ENCODE measurements at regions not wholly inside any gene's neighbourhood (a gene's known extent, or its start where the extent isn't known, plus 50 kb on each side); places are given as distances from the start of the nearest gene placed in this dataset.

- 0 out of 2 replicates have a peak, but pooled peaks have one; percentile 70 for TF ChIP-seq PRDM2 (tag by site-specific recombination; IDR thresholded peaks at IDR 0.05; ENCODE audit: borderline replicate concordance)
- TF ChIP-seq ZNF366 (tag by site-specific recombination; conservative IDR thresholded peaks at IDR 0.05): peak; percentile 99
- no peak for TF ChIP-seq KLF8 (tag by site-specific recombination; IDR thresholded peaks at IDR 0.05)
- no peak for TF ChIP-seq BCL6B (tag by site-specific recombination; IDR thresholded peaks at IDR 0.05)
- TF ChIP-seq TSHZ1 (tag by site-specific recombination; IDR thresholded peaks at IDR 0.05; ENCODE audit: borderline replicate concordance): no peak
- no peak for TF ChIP-seq ZNF121 (tag by site-specific recombination; IDR thresholded peaks at IDR 0.05)
- TF ChIP-seq ZBTB17 (tag by site-specific recombination; IDR thresholded peaks at IDR 0.05): peak; percentile 99
- TF ChIP-seq ZNF544 (tag by site-specific recombination; IDR thresholded peaks at IDR 0.05): peak; percentile 25; the same call in 1 of the 2 replicates
These were observed 126.7 kb downstream of the URI1 start (continued) for GRCh38 chr19:30068528-30069395.

- POLR2A ChIA-PET: no interaction called here
- CTCF ChIA-PET: no interaction called here
- no peak for TF ChIP-seq ZNF596 (tag by site-specific recombination; IDR thresholded peaks at IDR 0.05)
- TF ChIP-seq ZNF335 (tag by site-specific recombination; conservative IDR thresholded peaks at IDR 0.05): peak; percentile 52
- peak; percentile 27; the same call in 1 of the 2 replicates for TF ChIP-seq ZNF366 (tag by site-specific recombination; conservative IDR thresholded peaks at IDR 0.05)
- TF ChIP-seq ZBTB44 (tag by site-specific recombination; IDR thresholded peaks at IDR 0.05): no peak
- TF ChIP-seq ZNF692 (tag by site-specific recombination; IDR thresholded peaks at IDR 0.05): peak; percentile 46; the same call in 1 of the 2 replicates
- TF ChIP-seq ZNF623 (tag by site-specific recombination; IDR thresholded peaks at IDR 0.05): no peak
- TF ChIP-seq ZNF488 (tag by site-specific recombination; IDR thresholded peaks at IDR 0.05): no peak
- no peak for TF ChIP-seq HOXC10 (CRISPR knock-in tag; IDR thresholded peaks at IDR 0.05)
- TF ChIP-seq KLF9 (tag by site-specific recombination; IDR thresholded peaks at IDR 0.05; ENCODE audit: low read depth): no peak
- no peak for TF ChIP-seq PBX3 (CRISPR knock-in tag; IDR thresholded peaks at IDR 0.05)
These were observed 127.6 kb downstream of the URI1 start for GRCh38 chr19:30069535-30070197.

More at GRCh38 chr19:30069535-30070197, 127.6 kb downstream of the URI1 start:
- Histone ChIP-seq H3K9me3 (ENCODE audit: control insufficient read depth, insufficient read depth, low read depth, low read length) (no peaks in the 10 kb centered on the region), H3K4me3 (ENCODE audit: low read depth, low read length) (no peak overlapping the region), H3K27ac (ENCODE audit: extremely low read depth, low read depth, low read length) (no peak overlapping the region; the same call in 1 of the 2 replicates), H3K36me3 (ENCODE audit: control insufficient read depth in 2 of 2, insufficient read depth in 1 of 2, low read length in 2 of 2) (no peaks in the 10 kb centered on the region), H3K4me1 (ENCODE audit: control insufficient read depth, insufficient read depth, low read length) (no peaks in the 10 kb centered on the region)
